MM.1S (cell line): ENCODE measurements at regions not wholly inside any gene's neighbourhood (a gene's known extent, or its start where the extent isn't known, plus 50 kb on each side); places are given as distances from the start of the nearest gene placed in this dataset.

ENCODE experiments used
- DNase-seq: peaks from one replicate; pipeline ENCODE4 v3.0.0-alpha.2; 2015
- H2AFZ ChIP-seq: fragments of 300-600 bp; sonication (generic); 2 replicates; pipeline ENCODE4 v1.6.0; 2016; ENCODE audit warnings: antibody characterized with exemption, low read length
- H3F3A ChIP-seq: fragments of 300-600 bp; sonication (generic); 2 replicates; pipeline ENCODE4 v1.6.1; 2016; ENCODE audit warnings: mild to moderate bottlenecking, antibody characterized with exemption, low read length, moderate library complexity, mixed read lengths; ENCODE audit not compliant: insufficient read depth
- H3K27ac ChIP-seq: fragments of 300-600 bp; sonication (generic); 2 replicates; pipeline ENCODE4 v1.5.1; 2016; ENCODE audit warnings: mild to moderate bottlenecking, low read length
- H3K27me3 ChIP-seq: fragments of 300-600 bp; sonication (generic); replicated peaks from 2 replicates; pipeline ENCODE4 v1.6.0; 2016; ENCODE audit warnings: low read length; ENCODE audit not compliant: insufficient read depth
- H3K36me3 ChIP-seq: fragments of 300-600 bp; sonication (generic); replicated peaks from 2 replicates; pipeline ENCODE4 v1.6.1; 2016; ENCODE audit warnings: mild to moderate bottlenecking, low read length, mixed read lengths; ENCODE audit not compliant: insufficient read depth
- H3K4me1 ChIP-seq: fragments of 300-600 bp; sonication (generic); 2 replicates; pipeline ENCODE4 v1.6.1; 2016; ENCODE audit warnings: low read length, mixed read lengths
- H3K4me2 ChIP-seq: fragments of 300-600 bp; sonication (generic); 2 replicates; pipeline ENCODE4 v1.6.0; 2016; ENCODE audit warnings: low read depth, low read length
- H3K4me3 ChIP-seq: fragments of 300-600 bp; sonication (generic); 2 replicates; pipeline ENCODE4 v1.5.1; 2016; ENCODE audit warnings: low read length, mixed read lengths
- H3K79me2 ChIP-seq: fragments of 300-600 bp; sonication (generic); 2 replicates; pipeline ENCODE4 v1.6.1; 2016; ENCODE audit warnings: mixed run types, low read length, mixed read lengths
- H3K9ac ChIP-seq: fragments of 300-600 bp; sonication (generic); 2 replicates; pipeline ENCODE4 v1.6.1; 2016; ENCODE audit warnings: low read length, mixed read lengths
- H3K9me2 ChIP-seq: fragments of 300-600 bp; sonication (generic); replicated peaks from 2 replicates; pipeline ENCODE4 v1.6.1; 2016; ENCODE audit warnings: mild to moderate bottlenecking, low read length, mixed read lengths; ENCODE audit not compliant: insufficient read depth
- H3K9me3 ChIP-seq: fragments of 300-600 bp; sonication (generic); replicated peaks from 2 replicates; pipeline ENCODE4 v1.6.1; 2016; ENCODE audit warnings: mild to moderate bottlenecking, low read length, mixed read lengths; ENCODE audit not compliant: insufficient read depth
- H4K20me1 ChIP-seq: fragments of 300-600 bp; sonication (generic); 2 replicates; pipeline ENCODE4 v1.6.1; 2016; ENCODE audit warnings: mild to moderate bottlenecking, low read length, moderate library complexity, mixed read lengths; ENCODE audit not compliant: insufficient read depth
- EZH2 ChIP-seq: fragments of 300-600 bp; sonication (generic); optimal IDR thresholded peaks from 2 replicates; pipeline ENCODE3; 2017; ENCODE audit warnings: low read depth, mild to moderate bottlenecking, antibody characterized with exemption, low read length, mixed read lengths
- EZH2phosphoT487 ChIP-seq: fragments of 300-600 bp; sonication (generic); IDR thresholded peaks from 2 replicates; pipeline ENCODE4 v1.6.1; 2018; ENCODE audit warnings: antibody characterized with exemption, low read length
- TF ChIP-seq, protein P1 (sequence below): fragments of 300-600 bp; sonication (generic); IDR thresholded peaks from 2 replicates; pipeline ENCODE4 v1.5.1; 2016; ENCODE audit warnings: antibody characterized with exemption, low read length, mixed read lengths

DNA sequence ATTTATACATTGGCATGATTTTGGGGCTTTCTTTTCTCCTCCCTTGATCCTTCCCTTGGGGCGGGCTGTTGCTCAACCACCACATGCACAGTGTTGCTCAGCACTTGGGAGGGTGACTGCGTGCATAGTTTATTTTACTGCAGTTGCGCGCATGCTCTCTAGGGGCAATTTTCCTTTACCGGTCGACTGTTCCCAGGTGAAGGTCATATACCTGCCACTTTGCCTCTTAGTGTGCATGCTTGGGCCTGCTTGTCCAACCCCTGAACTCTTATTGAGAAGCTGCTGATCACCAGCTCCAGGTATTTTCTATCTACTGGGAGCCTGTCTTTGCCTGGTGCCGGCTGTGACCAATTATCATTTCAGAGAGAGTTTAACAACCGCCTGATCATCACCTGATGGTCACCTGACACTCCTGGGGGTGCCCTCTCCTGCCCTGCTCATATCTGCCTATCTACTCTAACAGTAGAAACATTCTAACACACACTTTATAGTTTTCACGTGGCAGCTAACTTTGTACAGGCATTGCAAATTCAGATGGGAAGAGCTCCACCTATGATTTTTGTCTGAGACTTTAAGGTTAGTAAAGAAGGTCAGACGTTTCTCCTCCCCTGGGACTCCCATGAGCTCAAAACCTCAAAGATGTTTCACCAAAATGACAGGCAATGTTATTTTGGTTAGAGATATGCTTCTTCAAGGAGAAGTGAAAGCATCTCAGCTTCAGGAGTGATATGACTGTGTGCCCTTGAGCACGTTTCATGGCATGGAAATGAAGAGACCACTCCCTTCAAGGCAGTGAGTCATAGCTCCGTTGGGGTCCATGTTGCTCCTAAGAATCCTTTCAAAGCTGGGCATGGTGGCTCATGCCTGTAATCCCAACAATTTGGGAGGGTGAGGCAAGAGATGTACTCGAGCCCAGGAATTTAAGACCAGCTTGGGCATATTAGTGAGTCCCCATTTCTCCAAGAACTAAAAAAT, 227.5 kb upstream of the MYLIP start:
- Histone ChIP-seq H3K79me2 (no peaks in the 10 kb centered on the region), H3K27me3 (no peaks in the 10 kb centered on the region), H2AFZ (peak overlapping the region; percentile 79), H3K4me3 (no peak overlapping the region), H3K36me3 (no peaks in the 10 kb centered on the region), H3F3A (no peaks in the 10 kb centered on the region), H3K27ac (peak overlapping the region; percentile 57; the same call in 1 of the 2 replicates), H3K9me3 (no peaks in the 10 kb centered on the region), H4K20me1 (no peaks in the 10 kb centered on the region), H3K9ac (peak overlapping the region; percentile 10; the same call in 1 of the 2 replicates), H3K4me1 (peaks cover 15% of the 10 kb centered on the region), H3K4me2 (peak overlapping the region; percentile 54), H3K9me2 (no peaks in the 10 kb centered on the region)
- peak; percentile 40 for DNase-seq
- TF ChIP-seq EZH2 = no peak
- TF ChIP-seq, protein P1, sequence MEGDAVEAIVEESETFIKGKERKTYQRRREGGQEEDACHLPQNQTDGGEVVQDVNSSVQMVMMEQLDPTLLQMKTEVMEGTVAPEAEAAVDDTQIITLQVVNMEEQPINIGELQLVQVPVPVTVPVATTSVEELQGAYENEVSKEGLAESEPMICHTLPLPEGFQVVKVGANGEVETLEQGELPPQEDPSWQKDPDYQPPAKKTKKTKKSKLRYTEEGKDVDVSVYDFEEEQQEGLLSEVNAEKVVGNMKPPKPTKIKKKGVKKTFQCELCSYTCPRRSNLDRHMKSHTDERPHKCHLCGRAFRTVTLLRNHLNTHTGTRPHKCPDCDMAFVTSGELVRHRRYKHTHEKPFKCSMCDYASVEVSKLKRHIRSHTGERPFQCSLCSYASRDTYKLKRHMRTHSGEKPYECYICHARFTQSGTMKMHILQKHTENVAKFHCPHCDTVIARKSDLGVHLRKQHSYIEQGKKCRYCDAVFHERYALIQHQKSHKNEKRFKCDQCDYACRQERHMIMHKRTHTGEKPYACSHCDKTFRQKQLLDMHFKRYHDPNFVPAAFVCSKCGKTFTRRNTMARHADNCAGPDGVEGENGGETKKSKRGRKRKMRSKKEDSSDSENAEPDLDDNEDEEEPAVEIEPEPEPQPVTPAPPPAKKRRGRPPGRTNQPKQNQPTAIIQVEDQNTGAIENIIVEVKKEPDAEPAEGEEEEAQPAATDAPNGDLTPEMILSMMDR = peak; percentile 15; the same call in 1 of the 2 replicates

DNA sequence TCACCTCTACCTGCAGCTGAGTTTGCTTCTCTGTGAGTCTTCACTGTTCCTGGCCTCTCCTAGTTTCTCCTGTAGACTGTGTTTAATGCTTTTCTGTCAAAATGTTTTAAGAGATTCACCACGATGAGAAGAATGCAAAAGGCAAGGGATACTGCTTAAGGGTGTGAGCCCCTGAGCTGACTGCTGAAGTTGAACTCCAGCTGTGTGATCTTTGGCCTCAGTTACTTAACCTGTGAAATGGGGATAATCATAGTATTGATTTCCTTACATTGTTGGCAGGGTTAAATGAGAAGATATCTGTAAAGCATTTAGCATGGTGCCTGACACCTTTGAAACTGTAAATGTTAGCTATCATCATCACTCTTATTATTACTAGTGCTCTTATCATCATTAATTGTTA, 230.2 kb upstream of the MYLIP start:
- Histone ChIP-seq H3K4me3 (no peak overlapping the region), H3K36me3 (no peaks in the 10 kb centered on the region), H3K27ac (no peak overlapping the region), H3F3A (no peaks in the 10 kb centered on the region), H3K79me2 (no peaks in the 10 kb centered on the region), H3K4me2 (no peak overlapping the region), H3K9ac (no peak overlapping the region), H3K27me3 (no peaks in the 10 kb centered on the region), H3K9me2 (no peaks in the 10 kb centered on the region), H3K4me1 (peaks cover 15% of the 10 kb centered on the region), H3K9me3 (no peaks in the 10 kb centered on the region), H2AFZ (no peak overlapping the region), H4K20me1 (no peaks in the 10 kb centered on the region)
- TF ChIP-seq EZH2 = no peak
- TF ChIP-seq EZH2phosphoT487 = no peak
- TF ChIP-seq, protein P1 = no peak
- no peak for DNase-seq

DNA sequence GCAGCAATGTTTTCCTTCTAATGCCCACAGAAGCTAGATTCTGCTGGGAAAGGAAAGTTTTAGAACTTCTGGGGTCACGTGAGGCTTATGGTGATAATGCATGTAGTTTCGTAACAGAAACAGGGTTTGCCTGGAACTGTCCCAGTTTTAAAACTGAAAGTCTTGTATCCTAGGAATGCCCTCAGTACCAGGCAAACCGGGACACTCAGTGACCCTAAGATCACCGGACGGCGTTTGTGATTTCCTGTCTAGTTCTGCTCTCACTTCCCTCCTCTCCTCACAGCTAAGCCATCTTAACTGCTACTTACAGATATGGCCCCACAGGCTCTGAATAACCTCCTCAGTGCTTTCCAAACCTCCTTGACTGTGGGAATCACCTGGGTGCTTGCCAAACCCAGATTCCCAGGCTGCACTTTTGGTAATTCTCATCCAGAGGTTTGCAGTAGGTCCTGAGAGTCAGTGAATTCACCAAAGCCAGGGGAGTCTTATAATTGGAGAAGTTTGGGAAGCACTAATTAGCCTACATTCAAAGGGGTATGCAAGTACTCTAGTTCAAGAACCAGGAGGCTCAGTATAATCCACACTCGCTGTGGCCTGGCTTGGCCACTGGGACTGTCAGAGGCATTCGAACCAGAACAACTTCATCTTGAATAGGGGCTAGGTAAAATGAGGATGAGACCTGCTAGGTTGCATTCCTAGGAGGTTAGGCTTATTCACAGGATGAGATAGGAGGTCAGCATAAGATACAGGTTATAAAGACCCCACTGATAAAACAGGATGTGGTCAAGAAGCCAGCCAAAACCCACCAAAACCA, 231.6 kb upstream of the MYLIP start:
- Histone ChIP-seq H3K27me3 (no peaks in the 10 kb centered on the region), H3K9ac (no peak overlapping the region), H3K4me2 (no peak overlapping the region), H3F3A (no peaks in the 10 kb centered on the region), H3K27ac (no peak overlapping the region), H3K9me3 (no peaks in the 10 kb centered on the region), H3K36me3 (no peaks in the 10 kb centered on the region), H3K4me3 (no peak overlapping the region), H3K4me1 (peaks cover 15% of the 10 kb centered on the region), H3K79me2 (no peaks in the 10 kb centered on the region), H2AFZ (no peak overlapping the region), H4K20me1 (no peaks in the 10 kb centered on the region), H3K9me2 (no peaks in the 10 kb centered on the region)
- TF ChIP-seq EZH2phosphoT487 (no peak), EZH2 (no peak)
- TF ChIP-seq, protein P1 = no peak
- DNase-seq = no peak
